Common myeloid progenitor, CD34-positive (primary cell): ENCODE measurements at regions not wholly inside any gene's neighbourhood (a gene's known extent, or its start where the extent isn't known, plus 50 kb on each side); places are given as distances from the start of the nearest gene placed in this dataset.

ENCODE experiments used
- CTCF ChIA-PET: fragments of 350-600 bp; sonication (Branson Sonifier 250); formaldehyde crosslinking; loops from one replicate; lab custom pipeline; 2021; ENCODE audit warnings: antibody characterized with exemption; lab: Charles Lee
- POLR2A ChIA-PET: fragments of 350-600 bp; sonication (Branson Sonifier 250); formaldehyde crosslinking; loops from one replicate; lab custom pipeline; 2021; ENCODE audit warnings: antibody characterized with exemption; lab: Charles Lee
- DNase-seq, 3 donors: peaks; one replicate each; pipeline versions ENCODE4 v3.0.0 to v3.0.0-alpha.2; 2013
- H3K27ac ChIP-seq, 2 experiments: 1 replicate in 1 of 2; 2 replicates in 1 of 2; pipeline ENCODE4 v1.7.0; 2013; ENCODE audit warnings: inconsistent platforms in 2 of 2, low read length in 2 of 2, mild to moderate bottlenecking in 2 of 2, low read depth in 1 of 2, moderate library complexity in 1 of 2; ENCODE audit not compliant: severe bottlenecking in 2 of 2, insufficient read depth in 1 of 2, poor library complexity in 1 of 2
- H3K27me3 ChIP-seq, 5 experiments: replicated peaks in 2 of 5; 1 replicate in 3 of 5; 2 replicates in 2 of 5; pipeline versions ENCODE4 v1.6.1 to v1.7.0; 2013; ENCODE audit warnings: low read length in 4 of 5, mild to moderate bottlenecking in 2 of 5, moderate library complexity in 2 of 5, inconsistent platforms in 1 of 5; ENCODE audit not compliant: insufficient read depth in 5 of 5, control insufficient read depth in 4 of 5
- H3K36me3 ChIP-seq, 4 experiments: 1 replicate in 2 of 4; 2 replicates in 2 of 4; pipeline versions ENCODE4 v1.6.1 to v1.7.0; 2013; ENCODE audit warnings: low read length in 3 of 4, control low read depth in 1 of 4, mild to moderate bottlenecking in 1 of 4; ENCODE audit not compliant: control insufficient read depth in 4 of 4, insufficient read depth in 4 of 4
- H3K4me1 ChIP-seq, 4 experiments: 1 replicate in 3 of 4; 2 replicates in 1 of 4; pipeline versions ENCODE4 v1.6.1 to v1.7.1; 2013; ENCODE audit warnings: low read length in 3 of 4, mild to moderate bottlenecking in 3 of 4, control low read depth in 1 of 4, inconsistent platforms in 1 of 4, moderate library complexity in 1 of 4; ENCODE audit not compliant: control insufficient read depth in 4 of 4, insufficient read depth in 4 of 4; ENCODE audit errors: control extremely low read depth in 1 of 4
- H3K4me3 ChIP-seq, 7 experiments: 1 replicate in 4 of 7; 2 replicates in 3 of 7; pipeline versions ENCODE4 v1.5.1 to v1.7.0; 2013; ENCODE audit warnings: mild to moderate bottlenecking in 7 of 7, low read length in 6 of 7, moderate library complexity in 6 of 7, inconsistent platforms in 2 of 7, low read depth in 2 of 7, control low read depth in 1 of 7; ENCODE audit not compliant: insufficient read depth in 4 of 7, control insufficient read depth in 1 of 7; ENCODE audit errors: extremely low read depth in 1 of 7
- H3K9me3 ChIP-seq, 5 experiments: 1 replicate in 4 of 5; 2 replicates in 1 of 5; pipeline versions ENCODE4 v1.6.1 to v1.7.1; 2013; ENCODE audit warnings: low read length in 4 of 5, mild to moderate bottlenecking in 2 of 5, inconsistent platforms in 1 of 5, low read depth in 1 of 5, moderate library complexity in 1 of 5; ENCODE audit not compliant: control insufficient read depth in 4 of 5, insufficient read depth in 2 of 5; ENCODE audit errors: control extremely low read depth in 1 of 5
- WGBS: methylation state at CpG from one replicate; pipeline ENCODE4 v1.1.5; 2013; ENCODE audit not compliant: insufficient coverage; 5-methylcytosine and 5-hydroxymethylcytosine counted together

DNA sequence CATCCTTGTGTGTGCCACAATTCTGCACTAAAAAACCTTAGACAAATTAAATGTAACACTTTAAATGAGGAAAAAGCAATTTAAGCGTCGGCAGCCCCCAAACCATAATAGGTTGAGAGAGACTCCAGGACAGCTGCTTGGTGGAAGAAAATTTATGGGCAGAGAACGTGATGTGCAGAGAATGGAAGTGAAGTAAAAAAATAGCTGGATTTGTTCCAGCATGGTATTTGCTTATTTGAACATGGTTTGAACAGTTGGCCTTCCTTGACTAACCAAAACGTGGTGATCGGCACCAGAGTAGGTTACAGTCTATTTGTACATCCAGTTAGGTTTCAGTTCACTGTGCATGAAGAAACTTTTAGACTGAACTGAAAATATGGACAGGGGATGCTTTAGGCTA, 343.0 kb upstream of the CPEB2 start:
- ChIA-PET CTCF (no interaction called here), POLR2A (no interaction called here)
- Histone ChIP-seq H3K4me1 (no peaks in the 10 kb centered on the region), H3K27me3 (no peaks in the 10 kb centered on the region), H3K27ac (no peak overlapping the region), H3K36me3 (no peaks in the 10 kb centered on the region), H3K9me3 (peaks cover 0 to under 1% (median 0%) of the 10 kb centered on the region in 5 experiments), H3K4me3 (no peak overlapping the region)
- no peak for DNase-seq
- 78% methylated on average over 5 of the region's 5 CpGs for WGBS

GRCh38 chr4:14667624-14668151, 334.6 kb upstream of the CPEB2 start:
- ChIA-PET CTCF (no interaction called here), POLR2A (no interaction called here)
- H3K4me3 ChIP-seq, result no peak overlapping the region
- WGBS, result 40% methylated on average over 2 of the region's 2 CpGs
- H3K27ac ChIP-seq, result no peak overlapping the region
- H3K36me3 ChIP-seq, result no peaks in the 10 kb centered on the region
- H3K27me3 ChIP-seq, result no peaks in the 10 kb centered on the region
- no peaks in the 10 kb centered on the region for H3K4me1 ChIP-seq
- H3K9me3 ChIP-seq, result peaks cover 0 to 6% (median 0%) of the 10 kb centered on the region in 5 experiments
- DNase-seq, result no peak

DNA sequence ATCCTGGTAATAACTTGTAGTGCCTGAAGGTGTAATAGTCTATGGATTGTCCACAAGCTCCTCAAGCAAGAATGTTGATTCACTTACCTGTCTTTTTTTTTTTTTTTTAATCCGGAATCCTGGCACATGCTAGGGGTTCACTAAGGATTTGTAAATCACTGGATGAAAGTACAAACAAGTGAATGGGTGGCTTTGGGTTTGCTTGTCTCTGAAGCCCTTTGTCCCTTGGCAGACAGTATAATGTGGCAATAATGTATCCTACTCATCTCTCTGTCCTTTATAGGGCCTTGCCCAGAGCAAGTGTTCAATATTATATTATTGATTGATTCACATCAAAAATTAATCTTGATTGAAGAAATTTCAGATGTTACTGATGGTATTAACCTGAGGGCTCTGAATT, 334.0 kb upstream of the CPEB2 start:
- H3K4me1 ChIP-seq, result no peaks in the 10 kb centered on the region
- WGBS, result no CpG with 5 or more reads among the region's 1 CpG
- H3K4me3 ChIP-seq, result no peak overlapping the region
- POLR2A ChIA-PET, result no interaction called here
- CTCF ChIA-PET, result no interaction called here
- no peaks in the 10 kb centered on the region for H3K36me3 ChIP-seq
- no peaks in the 10 kb centered on the region for H3K27me3 ChIP-seq
- no peak overlapping the region for H3K27ac ChIP-seq
- H3K9me3 ChIP-seq, result peaks cover 0 to 6% (median 0%) of the 10 kb centered on the region in 5 experiments
- no peak for DNase-seq

DNA sequence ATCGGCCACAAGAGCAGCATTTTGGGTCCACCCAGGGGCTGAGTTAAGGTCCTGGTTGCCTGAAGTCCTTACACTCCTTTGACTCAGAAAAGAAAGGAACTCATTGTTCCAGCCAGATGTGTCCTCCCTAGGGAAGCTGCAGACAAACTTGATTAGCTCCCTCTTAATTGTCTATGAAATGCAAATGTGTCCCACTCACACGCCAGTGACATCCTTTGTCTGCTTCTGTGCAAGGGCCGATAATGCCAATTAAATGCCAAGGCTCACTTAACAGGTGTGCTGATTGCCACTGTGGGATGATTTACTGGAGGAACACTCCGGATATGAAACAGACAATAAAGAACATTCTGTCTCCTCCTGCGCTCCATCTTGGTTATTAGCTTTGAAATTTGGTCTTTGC, 332.9 kb upstream of the CPEB2 start:
- no peaks in the 10 kb centered on the region for H3K4me1 ChIP-seq
- H3K27me3 ChIP-seq, result no peaks in the 10 kb centered on the region
- H3K4me3 ChIP-seq, result no peak overlapping the region
- H3K36me3 ChIP-seq, result no peaks in the 10 kb centered on the region
- ChIA-PET POLR2A (no interaction called here), CTCF (no interaction called here)
- peaks cover 0 to 6% (median 0%) of the 10 kb centered on the region in 5 experiments for H3K9me3 ChIP-seq
- H3K27ac ChIP-seq, result no peak overlapping the region
- no peak for DNase-seq
- WGBS, result 95% methylated on average over 5 of the region's 5 CpGs

DNA sequence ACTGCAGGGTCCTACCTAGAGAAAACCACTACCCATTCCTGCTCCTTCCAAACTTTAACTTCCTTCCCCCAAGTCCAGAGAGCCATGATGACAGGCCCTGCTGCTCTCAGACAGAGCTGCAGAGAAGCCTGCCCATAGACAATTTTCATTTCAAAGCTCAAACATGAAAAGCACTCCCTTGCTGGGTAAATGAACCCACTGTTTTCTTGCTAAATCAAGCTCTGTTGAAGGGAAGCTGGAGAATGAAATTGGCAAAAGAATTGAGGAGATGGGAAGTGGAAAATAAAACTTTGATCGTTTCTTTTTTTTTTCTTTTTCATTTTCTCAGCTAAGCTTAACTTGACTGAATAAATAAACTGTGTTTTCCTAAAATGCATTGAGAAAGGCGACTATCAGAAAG, 331.1 kb upstream of the CPEB2 start:
- H3K27ac ChIP-seq, result no peak overlapping the region
- ChIA-PET CTCF (no interaction called here), POLR2A (no interaction called here)
- H3K27me3 ChIP-seq, result no peaks in the 10 kb centered on the region
- H3K4me3 ChIP-seq, result no peak overlapping the region
- peaks cover 0 to 5% (median 0%) of the 10 kb centered on the region in 5 experiments for H3K9me3 ChIP-seq
- WGBS, result no CpG with 5 or more reads among the region's 2 CpGs
- no peaks in the 10 kb centered on the region for H3K36me3 ChIP-seq
- no peak for DNase-seq
- H3K4me1 ChIP-seq, result no peaks in the 10 kb centered on the region

DNA sequence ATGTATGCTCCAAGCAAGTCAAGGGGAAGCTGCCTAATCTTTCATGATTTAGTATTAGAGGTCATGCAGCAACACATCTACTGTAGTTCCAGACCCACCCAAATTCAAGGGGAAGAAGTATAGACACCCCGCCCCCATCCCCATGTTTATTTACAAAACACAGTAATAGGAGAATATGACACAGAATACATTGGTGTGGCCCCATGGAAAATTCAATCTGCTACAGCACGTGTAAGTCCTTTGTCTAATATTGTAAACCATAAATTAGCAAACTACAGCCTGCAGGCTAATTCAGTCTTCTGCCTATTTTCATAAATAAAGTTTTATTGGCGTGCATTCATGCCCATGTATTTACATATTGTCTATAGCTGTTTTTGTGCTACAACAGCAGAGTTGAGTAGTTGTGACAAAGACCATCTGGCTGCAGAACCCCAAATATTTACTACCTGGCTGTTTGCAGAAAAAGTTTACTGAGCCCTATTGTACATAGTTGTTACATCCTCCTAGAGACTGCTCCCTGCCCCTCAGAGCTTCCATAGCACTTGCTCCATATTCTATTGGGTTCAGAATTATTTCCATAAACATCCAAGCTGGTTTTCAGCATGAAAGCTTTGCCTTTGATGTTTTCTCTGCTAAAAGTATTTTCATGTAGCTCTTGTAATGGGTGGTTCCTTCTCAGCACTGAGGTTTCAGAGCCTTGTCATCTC, 326.8 kb upstream of the CPEB2 start:
- WGBS, result 83% methylated on average over 1 of the region's 3 CpGs
- DNase-seq, result no peak
- Histone ChIP-seq H3K27me3 (no peaks in the 10 kb centered on the region), H3K27ac (no peak overlapping the region), H3K9me3 (peaks cover 0 to 3% (median 0%) of the 10 kb centered on the region in 5 experiments), H3K4me3 (no peak overlapping the region), H3K4me1 (no peaks in the 10 kb centered on the region), H3K36me3 (no peaks in the 10 kb centered on the region)
- POLR2A ChIA-PET, result no interaction called here
- CTCF ChIA-PET, result interaction anchor here (0.7 kb wide), 1 partner anchor 173 kb away, joined by 3 read pairs; no protein-coding TSS in a partner anchor

- Histone ChIP-seq H3K27me3 (no peaks in the 10 kb centered on the region), H3K27ac (no peak overlapping the region), H3K9me3 (peaks cover 0 to 3% (median 0%) of the 10 kb centered on the region in 5 experiments), H3K36me3 (no peaks in the 10 kb centered on the region), H3K4me1 (no peaks in the 10 kb centered on the region), H3K4me3 (no peak overlapping the region)
- no peak for DNase-seq
- ChIA-PET CTCF (no interaction called here), POLR2A (interaction anchor here (0.7 kb wide), 1 partner anchor 26 kb away, joined by 7 read pairs; no protein-coding TSS in a partner anchor)
- WGBS, result no CpG with 5 or more reads among the region's 5 CpGs
Observed at GRCh38 chr4:14679906-14680305, 322.4 kb upstream of the CPEB2 start.
